ENCODE measurements at regions not wholly inside any gene's neighbourhood (a gene's known extent, or its start where the extent isn't known, plus 50 kb on each side); places are given as distances from the start of the nearest gene placed in this dataset.

- TF ChIP-seq, protein P1, sequence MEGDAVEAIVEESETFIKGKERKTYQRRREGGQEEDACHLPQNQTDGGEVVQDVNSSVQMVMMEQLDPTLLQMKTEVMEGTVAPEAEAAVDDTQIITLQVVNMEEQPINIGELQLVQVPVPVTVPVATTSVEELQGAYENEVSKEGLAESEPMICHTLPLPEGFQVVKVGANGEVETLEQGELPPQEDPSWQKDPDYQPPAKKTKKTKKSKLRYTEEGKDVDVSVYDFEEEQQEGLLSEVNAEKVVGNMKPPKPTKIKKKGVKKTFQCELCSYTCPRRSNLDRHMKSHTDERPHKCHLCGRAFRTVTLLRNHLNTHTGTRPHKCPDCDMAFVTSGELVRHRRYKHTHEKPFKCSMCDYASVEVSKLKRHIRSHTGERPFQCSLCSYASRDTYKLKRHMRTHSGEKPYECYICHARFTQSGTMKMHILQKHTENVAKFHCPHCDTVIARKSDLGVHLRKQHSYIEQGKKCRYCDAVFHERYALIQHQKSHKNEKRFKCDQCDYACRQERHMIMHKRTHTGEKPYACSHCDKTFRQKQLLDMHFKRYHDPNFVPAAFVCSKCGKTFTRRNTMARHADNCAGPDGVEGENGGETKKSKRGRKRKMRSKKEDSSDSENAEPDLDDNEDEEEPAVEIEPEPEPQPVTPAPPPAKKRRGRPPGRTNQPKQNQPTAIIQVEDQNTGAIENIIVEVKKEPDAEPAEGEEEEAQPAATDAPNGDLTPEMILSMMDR (IDR thresholded peaks at IDR 0.05): no peak
- TF ChIP-seq EP300 (IDR thresholded peaks at IDR 0.05) (no peak), POLR2A (IDR thresholded peaks at IDR 0.05; ENCODE audit: low read length) (no peak), CHD2 (IDR thresholded peaks at IDR 0.05; ENCODE audit: low read length, partially characterized antibody) (no peak), ESRRA (IDR thresholded peaks at IDR 0.05; ENCODE audit: borderline replicate concordance, low read length) (no peak), RAD21 (conservative IDR thresholded peaks at IDR 0.05 in 1 of 2, IDR thresholded peaks at IDR 0.05 in 1 of 2) (no peak), RFX5 (IDR thresholded peaks at IDR 0.05) (no peak), BHLHE40 (IDR thresholded peaks at IDR 0.05; ENCODE audit: low read depth, low read length) (no peak), MAX (IDR thresholded peaks at IDR 0.05) (no peak), FOXS1 (CRISPR knock-in tag; IDR thresholded peaks at IDR 0.05) (no peak), ZFP36 (IDR thresholded peaks at IDR 0.05; ENCODE audit: borderline replicate concordance, partially characterized antibody) (no peak), MAFK (IDR thresholded peaks at IDR 0.05; ENCODE audit: partially characterized antibody) (no peak), JUN (IDR thresholded peaks at IDR 0.05) (no peak)
- TF ChIP-seq, protein P2, sequence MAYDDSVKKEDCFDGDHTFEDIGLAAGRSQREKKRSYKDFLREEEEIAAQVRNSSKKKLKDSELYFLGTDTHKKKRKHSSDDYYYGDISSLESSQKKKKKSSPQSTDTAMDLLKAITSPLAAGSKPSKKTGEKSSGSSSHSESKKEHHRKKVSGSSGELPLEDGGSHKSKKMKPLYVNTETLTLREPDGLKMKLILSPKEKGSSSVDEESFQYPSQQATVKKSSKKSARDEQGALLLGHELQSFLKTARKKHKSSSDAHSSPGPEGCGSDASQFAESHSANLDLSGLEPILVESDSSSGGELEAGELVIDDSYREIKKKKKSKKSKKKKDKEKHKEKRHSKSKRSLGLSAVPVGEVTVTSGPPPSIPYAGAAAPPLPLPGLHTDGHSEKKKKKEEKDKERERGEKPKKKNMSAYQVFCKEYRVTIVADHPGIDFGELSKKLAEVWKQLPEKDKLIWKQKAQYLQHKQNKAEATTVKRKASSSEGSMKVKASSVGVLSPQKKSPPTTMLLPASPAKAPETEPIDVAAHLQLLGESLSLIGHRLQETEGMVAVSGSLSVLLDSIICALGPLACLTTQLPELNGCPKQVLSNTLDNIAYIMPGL (CRISPR knock-in tag; IDR thresholded peaks at IDR 0.05; ENCODE audit: borderline replicate concordance): no peak
Measured at GRCh38 chr2:37846207-37846606, 78.9 kb upstream of the RMDN2 start.

All from A549 (cell line).